AG09319 (cell line): ENCODE measurements at regions not wholly inside any gene's neighbourhood (a gene's known extent, or its start where the extent isn't known, plus 50 kb on each side); places are given as distances from the start of the nearest gene placed in this dataset.
"Not testable (repeated sequence)": the region's sequence is repeated elsewhere in the genome, so short reads cannot be mapped to it uniquely, and the experiment has no call there.

ENCODE experiments used
- DNase-seq: peaks from one replicate; pipeline ENCODE4 v3.0.0-alpha.2; 2010; ENCODE audit warnings: low read depth; ENCODE audit errors: extremely low read depth
- TF ChIP-seq, protein P1 (sequence below): IDR thresholded peaks from 2 replicates; pipeline ENCODE4 v1.5.1; 2011; ENCODE audit warnings: low read depth, mild to moderate bottlenecking, inconsistent platforms, low read length, moderate library complexity

DNA sequence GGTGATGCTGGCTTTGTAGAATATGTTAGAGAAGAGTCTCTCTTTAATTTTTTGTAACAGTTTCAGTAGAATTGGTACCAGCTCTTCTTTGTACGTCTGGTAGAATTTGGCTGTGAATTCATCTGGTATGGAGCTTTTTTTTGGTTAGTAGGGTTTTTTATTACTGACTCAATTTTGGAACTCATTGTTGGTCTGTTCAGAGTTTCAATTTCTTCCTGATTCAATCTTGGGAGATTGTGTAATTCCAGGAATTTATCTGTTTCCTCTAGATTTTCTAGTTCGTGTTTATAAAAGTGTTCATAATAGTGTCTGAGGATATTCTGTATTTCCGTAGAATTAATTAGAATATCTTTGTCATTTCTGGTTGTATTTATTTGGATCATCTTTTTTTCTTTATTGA, 943.5 kb downstream of the TRIB2 start:
- TF ChIP-seq, protein P1, sequence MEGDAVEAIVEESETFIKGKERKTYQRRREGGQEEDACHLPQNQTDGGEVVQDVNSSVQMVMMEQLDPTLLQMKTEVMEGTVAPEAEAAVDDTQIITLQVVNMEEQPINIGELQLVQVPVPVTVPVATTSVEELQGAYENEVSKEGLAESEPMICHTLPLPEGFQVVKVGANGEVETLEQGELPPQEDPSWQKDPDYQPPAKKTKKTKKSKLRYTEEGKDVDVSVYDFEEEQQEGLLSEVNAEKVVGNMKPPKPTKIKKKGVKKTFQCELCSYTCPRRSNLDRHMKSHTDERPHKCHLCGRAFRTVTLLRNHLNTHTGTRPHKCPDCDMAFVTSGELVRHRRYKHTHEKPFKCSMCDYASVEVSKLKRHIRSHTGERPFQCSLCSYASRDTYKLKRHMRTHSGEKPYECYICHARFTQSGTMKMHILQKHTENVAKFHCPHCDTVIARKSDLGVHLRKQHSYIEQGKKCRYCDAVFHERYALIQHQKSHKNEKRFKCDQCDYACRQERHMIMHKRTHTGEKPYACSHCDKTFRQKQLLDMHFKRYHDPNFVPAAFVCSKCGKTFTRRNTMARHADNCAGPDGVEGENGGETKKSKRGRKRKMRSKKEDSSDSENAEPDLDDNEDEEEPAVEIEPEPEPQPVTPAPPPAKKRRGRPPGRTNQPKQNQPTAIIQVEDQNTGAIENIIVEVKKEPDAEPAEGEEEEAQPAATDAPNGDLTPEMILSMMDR = no peak
- DNase-seq = no peak

DNA sequence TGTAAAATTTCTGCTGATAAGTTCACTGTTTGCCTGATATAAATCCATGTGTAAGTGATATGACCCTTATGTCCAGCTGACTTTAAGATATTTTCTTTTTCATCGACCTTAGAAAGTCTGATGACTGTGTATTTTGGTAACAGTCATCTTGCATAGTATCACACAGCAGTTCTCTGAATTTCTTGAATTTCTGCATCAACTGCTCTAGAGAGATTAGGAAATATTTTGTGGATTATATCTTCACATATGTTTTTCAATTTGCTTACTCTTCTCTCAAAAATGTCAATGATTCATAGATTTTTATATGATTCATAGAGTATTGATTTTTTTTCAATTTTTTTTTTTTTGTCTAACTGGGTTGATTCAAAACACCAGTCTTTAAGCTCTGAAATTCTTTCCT, 945.3 kb downstream of the TRIB2 start:
- TF ChIP-seq, protein P1 = no peak
- no peak for DNase-seq

DNA sequence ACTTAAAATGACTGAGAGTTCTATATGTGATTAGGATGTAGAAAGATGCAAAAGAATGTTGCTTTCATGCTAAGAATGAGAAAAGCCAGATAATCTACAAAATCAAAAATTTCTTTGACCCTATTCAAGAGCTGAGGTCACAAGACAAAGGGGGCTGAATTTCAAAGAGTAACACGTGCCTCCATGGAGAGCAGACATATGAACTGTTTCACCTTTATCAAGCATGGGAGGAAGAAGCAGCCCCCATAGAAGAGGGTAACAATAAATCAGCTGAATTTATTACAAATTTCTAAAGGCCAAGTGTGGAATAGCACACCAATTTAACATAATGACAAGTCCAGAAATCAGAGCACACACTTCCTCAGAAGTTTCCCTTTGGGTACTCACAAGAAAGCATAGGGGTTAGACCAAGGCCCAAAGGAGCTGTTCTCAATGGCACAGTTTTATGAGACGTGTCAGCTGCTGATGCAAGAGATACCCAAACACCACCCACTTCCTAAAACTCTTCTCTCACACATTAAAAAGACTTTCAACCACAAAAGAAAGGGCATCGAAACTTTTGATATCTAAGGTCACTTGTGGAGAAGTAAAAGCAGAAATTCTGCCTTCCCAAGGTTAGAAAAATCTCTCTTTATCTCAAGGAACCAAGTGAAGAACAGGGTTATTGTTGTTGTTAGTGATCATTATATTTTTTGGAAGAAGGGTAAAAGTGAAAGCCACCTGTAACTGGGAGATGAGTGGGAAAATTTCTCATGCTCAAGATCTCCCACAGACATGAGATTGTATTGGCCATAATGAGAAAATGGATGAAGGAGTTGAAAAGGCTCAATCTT, 950.1 kb downstream of the TRIB2 start:
- TF ChIP-seq, protein P1 = no peak
- no peak for DNase-seq

DNA sequence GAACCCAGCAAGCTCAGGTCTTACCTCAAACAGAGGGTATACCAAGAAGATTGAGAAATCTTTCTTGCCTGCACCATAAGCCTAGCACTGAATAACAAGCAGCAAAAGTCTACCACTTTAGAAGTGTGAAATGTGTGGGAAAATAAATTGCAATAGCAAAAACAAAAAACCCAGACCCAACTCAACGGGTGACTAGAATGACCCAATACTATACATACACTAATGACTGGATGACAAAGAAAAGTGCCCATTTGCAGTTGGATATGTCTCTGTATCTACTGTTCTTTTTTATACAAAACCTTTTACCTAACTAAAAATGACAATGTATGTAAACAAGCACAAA, 950.6 kb downstream of the TRIB2 start:
- TF ChIP-seq, protein P1 = no peak
- no peak for DNase-seq

DNA sequence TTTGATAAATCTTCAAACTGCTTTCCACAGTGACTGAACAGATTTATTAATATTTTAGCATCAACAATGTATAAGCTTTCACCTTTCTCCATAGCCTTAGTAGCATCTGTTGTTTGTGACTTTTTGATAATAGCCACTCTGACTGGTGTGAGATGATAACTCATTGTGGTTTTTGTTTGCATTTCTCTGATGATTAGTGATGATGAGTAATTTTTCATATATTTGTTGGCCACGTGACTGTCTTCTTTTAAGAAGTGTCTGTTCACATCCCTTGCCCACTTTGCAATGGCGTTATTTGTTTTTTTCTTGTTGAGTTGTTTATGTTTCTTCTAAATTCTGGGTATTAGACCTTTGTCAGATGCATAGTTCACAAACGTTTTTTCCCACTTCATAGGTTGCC, 952.9 kb downstream of the TRIB2 start:
- TF ChIP-seq, protein P1 = no peak
- no peak for DNase-seq

DNA sequence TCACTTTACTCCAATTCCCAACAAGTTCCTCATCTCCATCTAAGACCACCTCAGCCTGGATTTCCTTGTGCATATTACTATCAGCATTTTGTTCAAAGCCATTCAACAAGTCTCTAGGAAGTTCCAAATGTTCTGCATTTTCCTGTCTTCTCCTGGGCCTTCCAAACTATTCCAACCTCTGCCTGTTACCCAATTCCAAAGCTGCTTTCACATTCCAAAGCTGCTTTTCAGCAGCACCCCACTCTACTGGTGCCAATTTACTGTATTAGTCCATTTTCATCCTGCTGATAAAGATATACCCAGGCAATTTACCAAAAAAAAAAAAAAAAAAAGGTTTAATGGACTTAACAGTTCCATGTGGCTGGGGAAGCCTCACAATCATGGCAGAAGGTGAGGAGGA, 957.1 kb downstream of the TRIB2 start:
- not testable (repeated sequence) for DNase-seq

DNA sequence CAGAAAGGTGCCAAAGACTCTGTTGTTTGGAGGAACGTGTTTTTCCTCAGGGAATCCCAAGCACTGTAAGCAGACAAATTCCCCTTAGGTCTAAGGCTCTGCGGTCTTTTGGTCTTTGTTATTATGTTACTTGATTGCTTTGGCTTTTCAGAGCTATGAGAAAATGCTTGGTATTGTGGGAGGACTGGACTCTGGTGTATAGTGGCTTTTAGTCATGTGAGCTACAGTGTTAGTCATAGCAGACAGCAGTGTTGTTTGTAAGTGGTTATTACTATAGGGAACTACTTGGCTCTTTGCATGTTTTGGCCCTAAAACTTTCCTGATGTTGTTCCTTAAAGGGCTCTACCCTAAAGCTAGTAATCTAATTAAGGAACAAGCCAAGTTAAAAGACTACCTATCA, 956.2 kb upstream of the LRATD1 start:
- no peak for DNase-seq
- TF ChIP-seq, protein P1 = no peak

DNA sequence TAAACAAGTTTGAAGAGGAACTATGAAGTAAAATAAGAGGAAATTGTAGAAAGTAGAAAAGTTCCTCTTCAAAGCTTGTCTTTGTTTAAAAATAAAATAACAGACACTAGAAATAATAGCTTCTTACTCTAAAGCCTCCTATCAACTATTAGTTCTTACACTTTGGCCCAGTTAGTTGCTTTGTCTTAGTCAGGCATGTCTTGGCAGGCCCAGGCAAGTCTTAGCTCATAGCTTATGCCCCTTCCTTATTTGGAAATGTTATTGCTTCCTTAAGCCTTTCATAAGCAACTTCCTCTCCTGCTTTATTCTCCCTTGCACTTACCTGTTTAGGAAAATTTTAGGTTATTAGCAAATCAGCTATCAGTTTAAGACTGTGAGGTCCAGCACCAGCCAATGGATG, 950.6 kb upstream of the LRATD1 start:
- TF ChIP-seq, protein P1 = no peak
- no peak for DNase-seq
